ENCODE measurements at regions not wholly inside any gene's neighbourhood (a gene's known extent, or its start where the extent isn't known, plus 50 kb on each side); places are given as distances from the start of the nearest gene placed in this dataset.

DNA sequence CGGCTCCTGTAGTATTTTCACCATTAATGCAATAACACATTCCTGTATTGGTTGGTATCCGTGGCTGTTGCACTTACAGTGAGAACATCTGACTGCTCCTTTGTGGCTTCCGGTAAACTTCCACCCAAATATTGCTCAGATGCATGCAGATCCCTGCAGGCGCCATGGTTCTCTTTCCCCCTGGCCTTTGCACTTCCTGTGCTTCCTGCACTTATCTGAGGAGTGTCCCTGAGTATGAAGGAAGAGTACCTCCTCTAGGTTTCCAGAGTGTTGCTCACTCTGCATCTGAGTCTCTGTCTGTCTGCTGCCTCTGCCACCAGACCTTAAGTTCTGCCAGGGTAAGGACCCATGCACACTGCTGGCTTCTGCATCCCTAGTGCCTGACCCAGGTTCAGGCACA is 117.2 kb upstream of the SLC34A2 start:
- H4K20me1 ChIP-seq (ENCODE audit: insufficient read depth): no peaks in the 10 kb centered on the region
- H3K27ac ChIP-seq (ENCODE audit: low read depth, low read length): no peak overlapping the region
- H3K4me3 ChIP-seq (replicated peaks in 1 of 2; ENCODE audit: low read depth in 1 of 2, low read length in 2 of 2): no peak overlapping the region
- ChIA-PET POLR2A (no interaction called here), RAD21 (ENCODE audit: low non-redundant PET in 1 of 2, low total read pairs in 2 of 2, uncharacterized antibody in 2 of 2, unreplicated experiment in 2 of 2) (no interaction called here), CTCF (no interaction called here)
- no peak overlapping the region for H2AFZ ChIP-seq (ENCODE audit: low read depth, low read length, poor library complexity, severe bottlenecking)
- H3K4me2 ChIP-seq (ENCODE audit: low read length): no peak overlapping the region
- H3K36me3 ChIP-seq (ENCODE audit: control insufficient read depth in 1 of 2, insufficient read depth in 2 of 2, low read length in 2 of 2): no peaks in the 10 kb centered on the region
- no peaks in the 10 kb centered on the region for H3K9me2 ChIP-seq (ENCODE audit: insufficient read depth)
- H3K27me3 ChIP-seq (ENCODE audit: insufficient read depth, low read length): no peaks in the 10 kb centered on the region
- BruUV-seq (replicated peaks): no TSS peak
- H3K79me2 ChIP-seq (ENCODE audit: insufficient read depth, low read length): no peaks in the 10 kb centered on the region
- H3K9ac ChIP-seq (ENCODE audit: low read length): no peak overlapping the region
- TF ChIP-seq SRF (IDR thresholded peaks at IDR 0.05; ENCODE audit: low read depth): no peak
- no peak for TF ChIP-seq ZFX (IDR thresholded peaks at IDR 0.05)
- TF ChIP-seq, protein P1, sequence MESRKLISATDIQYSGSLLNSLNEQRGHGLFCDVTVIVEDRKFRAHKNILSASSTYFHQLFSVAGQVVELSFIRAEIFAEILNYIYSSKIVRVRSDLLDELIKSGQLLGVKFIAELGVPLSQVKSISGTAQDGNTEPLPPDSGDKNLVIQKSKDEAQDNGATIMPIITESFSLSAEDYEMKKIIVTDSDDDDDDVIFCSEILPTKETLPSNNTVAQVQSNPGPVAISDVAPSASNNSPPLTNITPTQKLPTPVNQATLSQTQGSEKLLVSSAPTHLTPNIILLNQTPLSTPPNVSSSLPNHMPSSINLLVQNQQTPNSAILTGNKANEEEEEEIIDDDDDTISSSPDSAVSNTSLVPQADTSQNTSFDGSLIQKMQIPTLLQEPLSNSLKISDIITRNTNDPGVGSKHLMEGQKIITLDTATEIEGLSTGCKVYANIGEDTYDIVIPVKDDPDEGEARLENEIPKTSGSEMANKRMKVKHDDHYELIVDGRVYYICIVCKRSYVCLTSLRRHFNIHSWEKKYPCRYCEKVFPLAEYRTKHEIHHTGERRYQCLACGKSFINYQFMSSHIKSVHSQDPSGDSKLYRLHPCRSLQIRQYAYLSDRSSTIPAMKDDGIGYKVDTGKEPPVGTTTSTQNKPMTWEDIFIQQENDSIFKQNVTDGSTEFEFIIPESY (IDR thresholded peaks at IDR 0.05; ENCODE audit: extremely low read depth, insufficient replicate concordance, low read length): no peak
- no peak for TF ChIP-seq CEBPB (IDR thresholded peaks at IDR 0.05; ENCODE audit: low read depth)
- TF ChIP-seq ELF1 (IDR thresholded peaks at IDR 0.05; ENCODE audit: borderline replicate concordance, low read depth): no peak
- no peak for TF ChIP-seq EZH2 (IDR thresholded peaks at IDR 0.05)
- no peak for TF ChIP-seq EZH2phosphoT487 (IDR thresholded peaks at IDR 0.05; ENCODE audit: borderline replicate concordance)
- no peak for TF ChIP-seq JUND (IDR thresholded peaks at IDR 0.05)
- no peak for ATAC-seq
- intact Hi-C loops (cut with micrococcal nuclease): no loop called here
- H3K4me1 ChIP-seq (ENCODE audit: control insufficient read depth in 1 of 2, insufficient read depth in 2 of 2, low read length in 2 of 2): peaks cover 0 to 4% of the 10 kb centered on the region in 2 experiments; a peak in 1 of 4 replicates
- DNase-seq (ENCODE audit: low read depth, low spot score): no peak
- no peaks in the 10 kb centered on the region for H3K9me3 ChIP-seq (ENCODE audit: control insufficient read depth in 1 of 2, insufficient read depth in 1 of 2, low read depth in 1 of 2, low read length in 2 of 2)

DNA sequence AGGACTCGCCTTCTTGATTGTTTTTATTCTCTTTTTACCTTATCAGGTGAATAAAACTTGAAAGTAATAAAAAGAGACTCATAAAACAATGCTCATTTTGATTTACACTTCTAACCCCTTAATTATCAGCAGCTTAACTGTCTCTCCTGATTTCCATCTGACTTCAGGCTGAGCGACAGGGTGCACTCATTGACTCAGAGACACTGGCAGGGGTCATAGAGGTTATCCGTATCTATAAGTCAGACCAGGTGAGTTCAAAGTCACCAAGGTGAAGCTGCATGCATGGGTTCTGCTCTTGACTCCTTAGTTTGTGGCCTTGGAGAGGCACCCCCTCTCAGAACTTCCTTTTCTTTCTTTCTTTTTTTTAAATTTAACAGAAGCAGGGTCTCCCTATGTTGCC is 116.4 kb upstream of the SLC34A2 start:
- no peaks in the 10 kb centered on the region for H3K9me3 ChIP-seq (ENCODE audit: control insufficient read depth in 1 of 2, insufficient read depth in 1 of 2, low read depth in 1 of 2, low read length in 2 of 2)
- no peaks in the 10 kb centered on the region for H3K79me2 ChIP-seq (ENCODE audit: insufficient read depth, low read length)
- no peaks in the 10 kb centered on the region for H3K27me3 ChIP-seq (ENCODE audit: insufficient read depth, low read length)
- H3K9me2 ChIP-seq (ENCODE audit: insufficient read depth): no peaks in the 10 kb centered on the region
- H4K20me1 ChIP-seq (ENCODE audit: insufficient read depth): no peaks in the 10 kb centered on the region
- ATAC-seq (no peak), DNase-seq (ENCODE audit: low read depth, low spot score) (no peak)
- H3K4me3 ChIP-seq (replicated peaks in 1 of 2; ENCODE audit: low read depth in 1 of 2, low read length in 2 of 2): no peak overlapping the region
- CTCF ChIA-PET: interaction anchor here (0.9 kb wide), 1 partner anchor 8 kb away, joined by 4 read pairs; no protein-coding TSS in a partner anchor
- H3K9ac ChIP-seq (ENCODE audit: low read length): no peak overlapping the region
- H2AFZ ChIP-seq (ENCODE audit: low read depth, low read length, poor library complexity, severe bottlenecking): no peak overlapping the region
- POLR2A ChIA-PET: no interaction called here
- peaks cover 0 to 4% of the 10 kb centered on the region in 2 experiments; a peak in 1 of 4 replicates for H3K4me1 ChIP-seq (ENCODE audit: control insufficient read depth in 1 of 2, insufficient read depth in 2 of 2, low read length in 2 of 2)
- no peak overlapping the region for H3K4me2 ChIP-seq (ENCODE audit: low read length)
- intact Hi-C loops (cut with micrococcal nuclease): no loop called here
- BruUV-seq (replicated peaks): no TSS peak
- H3K36me3 ChIP-seq (ENCODE audit: control insufficient read depth in 1 of 2, insufficient read depth in 2 of 2, low read length in 2 of 2): no peaks in the 10 kb centered on the region
- RAD21 ChIA-PET (ENCODE audit: low non-redundant PET in 1 of 2, low total read pairs in 2 of 2, uncharacterized antibody in 2 of 2, unreplicated experiment in 2 of 2): no interaction called here
- no peak overlapping the region for H3K27ac ChIP-seq (ENCODE audit: low read depth, low read length)
- TF ChIP-seq, protein P2, sequence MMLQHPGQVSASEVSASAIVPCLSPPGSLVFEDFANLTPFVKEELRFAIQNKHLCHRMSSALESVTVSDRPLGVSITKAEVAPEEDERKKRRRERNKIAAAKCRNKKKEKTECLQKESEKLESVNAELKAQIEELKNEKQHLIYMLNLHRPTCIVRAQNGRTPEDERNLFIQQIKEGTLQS (IDR thresholded peaks at IDR 0.05): no peak
- TF ChIP-seq EZH2 (IDR thresholded peaks at IDR 0.05) (no peak), ZNF274 (IDR thresholded peaks at IDR 0.05; ENCODE audit: low read depth, low read length) (no peak), SRF (IDR thresholded peaks at IDR 0.05; ENCODE audit: low read depth) (no peak), FOSL1 (IDR thresholded peaks at IDR 0.05; ENCODE audit: low read depth) (no peak), SP1 (IDR thresholded peaks at IDR 0.05; ENCODE audit: low read depth) (no peak), SIN3A (IDR thresholded peaks at IDR 0.05; ENCODE audit: low read depth) (no peak), POLR2A (IDR thresholded peaks at IDR 0.05; ENCODE audit: borderline replicate concordance, extremely low read depth, insufficient read depth, insufficient read length) (no peak)
- TF ChIP-seq, protein P3, sequence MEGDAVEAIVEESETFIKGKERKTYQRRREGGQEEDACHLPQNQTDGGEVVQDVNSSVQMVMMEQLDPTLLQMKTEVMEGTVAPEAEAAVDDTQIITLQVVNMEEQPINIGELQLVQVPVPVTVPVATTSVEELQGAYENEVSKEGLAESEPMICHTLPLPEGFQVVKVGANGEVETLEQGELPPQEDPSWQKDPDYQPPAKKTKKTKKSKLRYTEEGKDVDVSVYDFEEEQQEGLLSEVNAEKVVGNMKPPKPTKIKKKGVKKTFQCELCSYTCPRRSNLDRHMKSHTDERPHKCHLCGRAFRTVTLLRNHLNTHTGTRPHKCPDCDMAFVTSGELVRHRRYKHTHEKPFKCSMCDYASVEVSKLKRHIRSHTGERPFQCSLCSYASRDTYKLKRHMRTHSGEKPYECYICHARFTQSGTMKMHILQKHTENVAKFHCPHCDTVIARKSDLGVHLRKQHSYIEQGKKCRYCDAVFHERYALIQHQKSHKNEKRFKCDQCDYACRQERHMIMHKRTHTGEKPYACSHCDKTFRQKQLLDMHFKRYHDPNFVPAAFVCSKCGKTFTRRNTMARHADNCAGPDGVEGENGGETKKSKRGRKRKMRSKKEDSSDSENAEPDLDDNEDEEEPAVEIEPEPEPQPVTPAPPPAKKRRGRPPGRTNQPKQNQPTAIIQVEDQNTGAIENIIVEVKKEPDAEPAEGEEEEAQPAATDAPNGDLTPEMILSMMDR (IDR thresholded peaks at IDR 0.05 in 2 of 3, conservative IDR thresholded peaks at IDR 0.05 in 1 of 3; ENCODE audit: borderline replicate concordance in 1 of 3, insufficient read depth in 1 of 3, low read depth in 2 of 3, low read length in 2 of 3): no peak
